Activated CD4-positive, alpha-beta memory T cell treated with anti-CD3 and anti-CD28 coated beads for 36 hours (primary cell): ENCODE measurements at regions not wholly inside any gene's neighbourhood (a gene's known extent, or its start where the extent isn't known, plus 50 kb on each side); places are given as distances from the start of the nearest gene placed in this dataset.
A peak's percentile ranks its signal among the peaks of the same experiment; 100 is the strongest.
"Not testable (repeated sequence)": the region's sequence is repeated elsewhere in the genome, so short reads cannot be mapped to it uniquely, and the experiment has no call there.

Experiments
- CTCF ChIA-PET: fragments of 350-600 bp; sonication (Branson Sonifier 250); formaldehyde crosslinking; loops from one replicate; lab custom pipeline; 2021; ENCODE audit warnings: antibody characterized with exemption, inconsistent platforms; lab: Charles Lee
- POLR2A ChIA-PET: fragments of 350-600 bp; sonication (Branson Sonifier 250); formaldehyde crosslinking; loops from one replicate; lab custom pipeline; 2021; ENCODE audit warnings: antibody characterized with exemption; lab: Charles Lee
- DNase-seq: peaks from one replicate; pipeline ENCODE4 v3.0.0-alpha.2; 2020
- H3K27ac Mint-ChIP-seq: one replicate; pipeline ENCODE4 v1.8.0; 2021; ENCODE audit warnings: mixed read lengths
- H3K27me3 Mint-ChIP-seq: one replicate; pipeline ENCODE4 v1.8.0; 2021; ENCODE audit warnings: mixed read lengths
- H3K36me3 Mint-ChIP-seq: one replicate; pipeline ENCODE4 v1.8.0; 2021; ENCODE audit warnings: mixed read lengths
- H3K4me1 Mint-ChIP-seq: one replicate; pipeline ENCODE4 v1.8.0; 2021; ENCODE audit warnings: low read depth, mixed read lengths
- H3K4me3 Mint-ChIP-seq: one replicate; pipeline ENCODE4 v1.8.0; 2021; ENCODE audit warnings: mild to moderate bottlenecking, mixed read lengths
- H3K9me3 Mint-ChIP-seq: one replicate; pipeline ENCODE4 v1.8.0; 2021; ENCODE audit warnings: mixed read lengths
- intact Hi-C: fragments of 100-400 bp; cut with micrococcal nuclease; formaldehyde crosslinking; loops from one replicate; pipeline ENCODE4 v1.15.1; 2023

DNA sequence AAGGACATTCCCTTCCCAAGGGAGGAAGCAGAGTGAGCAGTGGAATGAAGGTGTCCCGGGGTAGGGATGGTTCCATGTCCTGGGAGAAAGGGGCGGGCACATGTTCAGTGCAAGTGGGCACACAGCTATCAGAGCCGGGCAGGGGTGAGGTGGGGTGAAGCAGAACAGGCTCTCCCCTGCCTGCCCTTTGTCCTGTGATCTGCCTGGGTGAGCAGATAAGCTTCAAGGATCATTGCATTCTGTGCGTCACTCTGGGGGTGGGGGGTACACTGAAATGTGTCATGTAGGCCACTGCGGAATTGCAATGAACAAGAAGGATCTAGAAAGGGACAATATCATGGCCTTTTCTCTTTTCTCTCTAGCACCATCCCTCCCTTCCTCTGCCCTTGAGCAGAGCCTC is 61.7 kb upstream of the SHB start:
- ChIA-PET CTCF (no interaction called here), POLR2A (no interaction called here)
- Mint-ChIP-seq H3K9me3 (no peaks in the 10 kb centered on the region), H3K4me1 (no peaks in the 10 kb centered on the region), H3K27ac (no peak overlapping the region), H3K4me3 (no peak overlapping the region), H3K27me3 (peaks cover 7% of the 10 kb centered on the region), H3K36me3 (no peaks in the 10 kb centered on the region)
- DNase-seq, result no peak
- intact Hi-C loops, result no loop called here

DNA sequence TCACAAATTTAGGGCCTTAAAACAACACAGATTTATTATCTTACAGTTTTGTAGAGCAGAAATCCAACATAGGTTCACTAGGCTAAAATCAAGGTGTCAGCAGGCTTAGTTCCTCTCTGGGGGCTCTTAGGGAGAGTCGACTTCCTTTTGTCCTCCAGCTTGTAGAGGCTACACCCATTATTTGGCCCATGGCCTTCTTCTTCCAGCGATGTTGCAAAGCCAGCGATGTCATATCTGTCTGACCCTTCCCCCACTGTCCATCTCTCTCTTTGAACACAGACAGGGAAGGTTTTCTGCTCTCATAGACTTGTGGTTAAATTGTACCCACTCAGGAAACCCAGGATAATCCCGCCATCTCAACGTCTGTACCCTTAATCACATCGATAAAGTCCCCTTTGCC is 60.3 kb upstream of the SHB start:
- H3K36me3 Mint-ChIP-seq, result no peaks in the 10 kb centered on the region
- no peak for DNase-seq
- H3K27me3 Mint-ChIP-seq, result peaks cover 10% of the 10 kb centered on the region
- intact Hi-C loops, result no loop called here
- ChIA-PET CTCF (no interaction called here), POLR2A (no interaction called here)
- H3K4me1 Mint-ChIP-seq, result no peaks in the 10 kb centered on the region
- H3K27ac Mint-ChIP-seq, result no peak overlapping the region
- no peaks in the 10 kb centered on the region for H3K9me3 Mint-ChIP-seq
- H3K4me3 Mint-ChIP-seq, result no peak overlapping the region

DNA sequence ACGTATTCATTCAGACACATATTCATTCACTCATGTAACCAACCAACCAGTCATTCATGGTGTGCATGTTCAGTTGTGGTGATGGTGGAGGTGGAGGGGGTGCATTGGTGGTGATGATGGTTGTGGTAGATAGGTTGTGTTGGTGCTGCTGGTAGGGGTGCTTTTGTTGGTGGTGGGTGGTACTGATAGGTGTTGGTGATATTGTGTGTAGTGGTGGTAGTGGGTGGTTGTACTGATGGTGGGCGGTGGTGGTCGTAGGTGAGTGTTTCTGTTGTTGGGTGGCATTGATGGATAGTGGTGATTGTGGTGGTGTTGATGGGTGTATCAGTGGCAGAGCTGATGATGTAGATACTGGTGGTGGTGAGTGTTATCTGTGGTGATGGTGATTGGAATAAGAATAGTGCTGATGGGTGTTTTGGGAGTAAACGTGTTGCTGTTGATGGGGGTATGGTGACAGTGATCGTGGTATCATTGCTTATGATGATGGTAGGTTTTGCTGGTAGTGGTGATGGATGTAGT is 59.8 kb upstream of the SHB start:
- POLR2A ChIA-PET, result interaction anchor here (0.6 kb wide), 1 partner anchor 195 kb away, joined by 3 read pairs; no protein-coding TSS in a partner anchor
- DNase-seq, result no peak
- CTCF ChIA-PET, result no interaction called here
- Mint-ChIP-seq H3K9me3 (no peaks in the 10 kb centered on the region), H3K27me3 (peaks cover 10% of the 10 kb centered on the region), H3K4me3 (no peak overlapping the region), H3K4me1 (no peaks in the 10 kb centered on the region), H3K27ac (no peak overlapping the region), H3K36me3 (no peaks in the 10 kb centered on the region)
- intact Hi-C loops, result no loop called here

DNA sequence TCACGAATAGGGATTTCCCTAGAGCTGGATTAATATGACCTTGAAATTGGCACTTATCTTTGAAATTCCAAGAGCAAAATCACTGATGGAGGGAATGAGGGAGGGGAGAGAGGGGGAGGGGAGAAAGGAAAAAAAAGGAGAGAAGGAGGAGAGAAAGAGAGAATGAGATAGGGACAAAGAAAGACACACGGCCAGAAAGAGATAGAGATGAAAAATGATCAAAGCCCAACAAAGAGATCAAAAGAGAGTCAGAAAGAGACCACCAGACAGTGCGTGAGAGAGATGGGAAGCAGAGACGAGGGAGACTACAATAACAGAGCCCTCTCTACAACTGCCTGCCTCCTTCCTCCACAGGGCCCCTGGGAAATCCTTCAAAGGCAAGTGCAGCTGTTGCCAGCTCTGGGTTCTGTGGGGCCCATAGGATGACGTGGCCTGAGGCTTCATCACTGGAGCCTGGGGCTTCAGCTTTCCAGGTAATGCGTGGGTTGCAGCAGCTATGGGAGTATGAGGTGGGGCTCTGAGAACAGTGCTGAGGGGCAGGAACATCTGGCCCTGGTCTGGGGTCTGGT is 58.3 kb upstream of the SHB start:
- peak; percentile 14 for DNase-seq
- no peaks in the 10 kb centered on the region for H3K36me3 Mint-ChIP-seq
- intact Hi-C loops, result no loop called here
- ChIA-PET CTCF (interaction anchor here (0.7 to 2.6 kb wide), 2 partner anchors 33 to 138 kb away, joined by 4 to 9 read pairs; no protein-coding TSS in a partner anchor), POLR2A (no interaction called here)
- peaks cover 8% of the 10 kb centered on the region for H3K27me3 Mint-ChIP-seq
- H3K4me1 Mint-ChIP-seq, result no peaks in the 10 kb centered on the region
- H3K27ac Mint-ChIP-seq, result no peak overlapping the region
- H3K9me3 Mint-ChIP-seq, result no peaks in the 10 kb centered on the region
- H3K4me3 Mint-ChIP-seq, result no peak overlapping the region

DNA sequence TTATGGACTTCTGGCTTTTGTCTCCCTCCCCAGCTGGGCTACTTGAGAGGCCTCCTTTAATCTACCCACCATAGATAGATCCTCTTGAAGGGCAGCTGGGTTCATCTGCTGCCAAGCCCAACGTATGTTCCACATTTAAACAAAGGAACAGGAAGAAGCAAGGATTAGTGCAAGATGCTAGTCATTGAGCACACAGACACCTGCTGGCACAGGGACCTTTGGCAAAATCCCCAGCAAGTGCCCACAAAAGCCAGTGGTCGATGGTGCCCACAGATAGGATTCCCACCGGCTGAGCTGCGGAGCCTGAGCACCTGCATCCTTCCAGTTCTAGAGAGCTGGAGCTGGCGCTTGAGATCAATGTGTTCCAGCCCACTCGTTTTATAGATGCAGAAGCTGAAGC is 57.7 kb upstream of the SHB start:
- no peaks in the 10 kb centered on the region for H3K4me1 Mint-ChIP-seq
- no peak for DNase-seq
- intact Hi-C loops, result no loop called here
- H3K36me3 Mint-ChIP-seq, result no peaks in the 10 kb centered on the region
- H3K27me3 Mint-ChIP-seq, result peaks cover 8% of the 10 kb centered on the region
- ChIA-PET CTCF (interaction anchor here (0.7 to 2.6 kb wide), 2 partner anchors 34 to 138 kb away, joined by 4 to 9 read pairs; no protein-coding TSS in a partner anchor), POLR2A (no interaction called here)
- H3K9me3 Mint-ChIP-seq, result no peaks in the 10 kb centered on the region
- no peak overlapping the region for H3K4me3 Mint-ChIP-seq
- no peak overlapping the region for H3K27ac Mint-ChIP-seq

DNA sequence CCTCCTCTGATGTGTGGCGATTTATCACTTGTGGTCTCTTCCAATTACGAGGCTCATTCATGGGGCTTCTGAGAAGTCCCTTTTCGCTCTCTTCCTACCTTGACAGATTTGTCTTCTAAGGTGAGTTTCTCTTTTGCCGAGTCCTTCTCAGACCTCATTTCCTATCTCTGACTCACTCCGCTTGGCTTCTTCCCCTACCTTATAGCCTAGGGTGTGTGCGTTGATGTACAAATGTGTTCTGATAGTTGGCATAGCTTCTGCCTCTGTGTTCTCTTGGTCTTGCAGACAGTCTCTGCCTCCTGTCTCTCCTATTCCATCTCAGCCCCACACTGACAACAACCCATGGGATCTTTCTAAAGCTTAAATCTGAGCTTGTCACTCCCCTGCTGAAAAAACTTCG is 56.9 kb upstream of the SHB start:
- no peaks in the 10 kb centered on the region for H3K4me1 Mint-ChIP-seq
- no peaks in the 10 kb centered on the region for H3K9me3 Mint-ChIP-seq
- no peaks in the 10 kb centered on the region for H3K36me3 Mint-ChIP-seq
- POLR2A ChIA-PET, result no interaction called here
- no peak overlapping the region for H3K4me3 Mint-ChIP-seq
- DNase-seq, result no peak
- H3K27me3 Mint-ChIP-seq, result peaks cover 8% of the 10 kb centered on the region
- no peak overlapping the region for H3K27ac Mint-ChIP-seq
- intact Hi-C loops, result no loop called here
- CTCF ChIA-PET, result interaction anchor here (2.6 kb wide), 1 partner anchor 35 kb away, joined by 9 read pairs; no protein-coding TSS in a partner anchor

DNA sequence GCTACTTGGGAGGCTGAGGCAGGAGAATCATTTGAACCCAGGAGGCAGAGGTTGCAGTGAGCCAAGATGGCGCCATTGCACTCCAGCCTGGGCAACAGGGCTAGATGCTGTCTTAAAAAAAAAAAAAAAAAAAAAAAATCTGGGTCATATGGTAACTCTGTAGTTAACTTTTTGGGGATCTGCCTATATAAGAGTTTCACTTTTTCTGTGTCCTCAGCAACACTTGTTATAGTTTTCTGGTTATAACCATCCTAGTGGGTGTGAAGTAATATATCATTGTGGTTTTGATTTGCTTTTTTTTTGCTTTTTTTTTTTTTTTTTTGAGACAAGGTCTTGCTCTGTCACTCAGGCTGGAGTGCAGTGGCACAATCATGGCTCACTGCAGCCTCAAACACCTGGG is 54.3 kb upstream of the SHB start:
- H3K36me3 Mint-ChIP-seq, H3K9me3 Mint-ChIP-seq, CTCF ChIA-PET, H3K4me1 Mint-ChIP-seq, POLR2A ChIA-PET, intact Hi-C loops, H3K27ac Mint-ChIP-seq, DNase-seq, H3K4me3 Mint-ChIP-seq: not testable (repeated sequence)
- peaks cover 18% of the 10 kb centered on the region for H3K27me3 Mint-ChIP-seq

DNA sequence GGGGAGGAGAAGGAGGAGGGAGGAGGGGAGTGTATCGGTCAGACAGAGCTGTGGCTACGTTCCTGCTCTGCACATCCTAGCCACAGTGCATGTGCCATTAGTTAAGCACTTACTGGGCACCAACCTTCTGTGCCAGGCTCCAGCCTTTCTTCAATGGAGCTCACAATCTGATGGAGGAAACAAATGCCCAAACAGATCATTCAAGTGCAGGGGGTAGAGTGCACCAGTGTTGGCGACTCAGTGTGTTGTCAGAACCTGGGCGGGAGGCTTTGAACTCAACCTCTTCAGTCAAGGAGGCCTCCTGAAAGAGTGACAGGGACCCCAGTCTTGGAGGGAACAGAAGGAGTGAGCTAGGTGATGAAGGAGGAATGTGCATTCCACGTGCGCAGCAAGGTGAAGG is 51.9 kb upstream of the SHB start:
- no peak overlapping the region for H3K4me3 Mint-ChIP-seq
- peaks cover 15% of the 10 kb centered on the region for H3K27me3 Mint-ChIP-seq
- no peak for DNase-seq
- H3K9me3 Mint-ChIP-seq, result no peaks in the 10 kb centered on the region
- intact Hi-C loops, result no loop called here
- no peaks in the 10 kb centered on the region for H3K36me3 Mint-ChIP-seq
- CTCF ChIA-PET, result interaction anchor here (0.9 kb wide), 1 partner anchor 33 kb away, joined by 4 read pairs; no protein-coding TSS in a partner anchor
- H3K27ac Mint-ChIP-seq, result no peak overlapping the region
- POLR2A ChIA-PET, result no interaction called here
- H3K4me1 Mint-ChIP-seq, result no peaks in the 10 kb centered on the region

DNA sequence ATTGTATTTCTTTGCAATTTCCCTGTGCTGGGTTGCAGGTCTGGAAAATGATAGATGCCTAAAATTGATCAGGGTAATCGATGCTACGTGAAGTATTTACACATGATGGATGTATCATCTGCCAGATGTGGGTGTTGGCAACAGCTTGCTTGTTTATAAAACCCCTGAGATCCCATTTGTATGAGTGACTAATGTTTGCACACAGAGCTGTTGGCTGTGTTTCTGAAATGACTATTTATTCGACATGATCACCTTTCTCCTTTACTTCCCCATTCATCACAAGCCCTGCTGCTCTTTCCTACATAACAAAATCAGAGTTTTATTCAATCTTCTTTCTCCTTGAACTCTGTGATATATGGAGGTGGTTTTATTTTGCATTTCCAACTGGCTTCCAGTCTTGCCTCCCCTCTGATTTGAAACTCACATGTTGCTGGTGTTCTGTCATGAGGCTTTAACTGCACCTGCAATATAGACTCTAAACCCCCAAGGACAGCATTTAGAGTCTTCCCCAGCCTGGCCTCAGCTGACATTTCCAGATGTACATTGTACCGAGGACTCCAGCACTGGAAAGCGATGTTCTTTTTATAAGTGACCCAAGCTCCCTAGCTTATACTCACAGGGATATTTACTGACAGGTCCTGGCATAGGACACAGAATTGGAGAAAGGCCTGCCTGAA is 50.7 kb upstream of the SHB start:
- intact Hi-C loops, result no loop called here
- H3K9me3 Mint-ChIP-seq, result no peaks in the 10 kb centered on the region
- H3K36me3 Mint-ChIP-seq, result no peaks in the 10 kb centered on the region
- no peak overlapping the region for H3K27ac Mint-ChIP-seq
- CTCF ChIA-PET, result no interaction called here
- no peak for DNase-seq
- H3K4me1 Mint-ChIP-seq, result no peaks in the 10 kb centered on the region
- peaks cover 11% of the 10 kb centered on the region for H3K27me3 Mint-ChIP-seq
- POLR2A ChIA-PET, result no interaction called here
- H3K4me3 Mint-ChIP-seq, result no peak overlapping the region

DNA sequence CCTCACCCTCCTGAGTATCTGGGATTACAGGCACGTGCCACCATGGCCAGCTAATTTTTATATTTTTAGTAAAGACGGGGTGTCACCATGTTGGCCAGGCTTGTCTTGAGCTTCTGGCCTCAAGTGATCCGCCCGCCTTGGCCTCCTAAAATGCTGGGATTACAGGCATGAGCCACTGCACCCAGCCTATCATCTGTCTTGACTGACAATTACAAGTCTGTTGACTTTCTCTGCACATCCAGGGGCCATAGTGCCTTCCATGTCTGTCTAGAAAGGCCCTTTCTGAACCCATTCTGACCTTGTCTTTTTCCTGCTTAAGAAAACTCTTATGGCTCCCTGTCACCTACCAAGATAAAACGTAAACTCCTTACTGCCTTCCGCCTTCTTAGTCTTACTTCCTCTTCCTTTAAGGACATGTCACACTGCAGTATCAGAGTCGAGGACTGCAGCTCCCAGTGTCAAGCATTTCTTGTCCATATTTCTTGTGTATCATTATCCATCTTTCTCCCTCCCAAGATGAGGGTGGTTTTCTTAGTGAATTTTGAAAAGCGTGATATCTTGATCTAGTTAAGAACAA is 49.9 kb upstream of the SHB start:
- Mint-ChIP-seq H3K27ac (no peak overlapping the region), H3K4me3 (no peak overlapping the region), H3K9me3 (no peaks in the 10 kb centered on the region), H3K36me3 (no peaks in the 10 kb centered on the region), H3K27me3 (peaks cover 10% of the 10 kb centered on the region), H3K4me1 (no peaks in the 10 kb centered on the region)
- POLR2A ChIA-PET, result no interaction called here
- CTCF ChIA-PET, result no interaction called here
- DNase-seq, result no peak
- intact Hi-C loops, result no loop called here
